HG03196 (cell line): ENCODE measurements at regions not wholly inside any gene's neighbourhood (a gene's known extent, or its start where the extent isn't known, plus 50 kb on each side); places are given as distances from the start of the nearest gene placed in this dataset.
"Not testable (repeated sequence)": the region's sequence is repeated elsewhere in the genome, so short reads cannot be mapped to it uniquely, and the experiment has no call there.

Experiments used
- ATAC-seq: cut with Tn5 transposase; IDR thresholded peaks from one replicate; pipeline ENCODE4 v1.9.1; 2021; ENCODE audit not compliant: unreplicated experiment

DNA sequence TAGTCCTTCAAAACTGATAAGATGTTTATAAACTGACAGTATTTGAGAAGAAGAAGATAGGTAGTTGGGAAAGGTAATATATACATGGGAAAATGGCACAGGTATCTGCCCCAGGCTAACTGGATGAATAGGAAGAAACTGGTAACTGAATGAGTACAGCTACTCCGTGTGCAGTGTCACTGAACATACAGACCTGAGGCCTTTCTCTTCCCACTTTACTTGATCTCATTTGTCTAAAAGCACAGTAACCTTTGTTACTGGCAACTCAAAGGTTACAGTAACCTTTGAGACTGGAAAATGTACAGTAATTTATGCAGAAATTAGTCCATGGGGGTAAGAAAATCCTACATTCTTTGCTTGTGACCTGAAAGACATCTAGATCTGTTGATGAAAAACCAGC is 735.0 kb upstream of the RIOK2 start:
- no peak for ATAC-seq

DNA sequence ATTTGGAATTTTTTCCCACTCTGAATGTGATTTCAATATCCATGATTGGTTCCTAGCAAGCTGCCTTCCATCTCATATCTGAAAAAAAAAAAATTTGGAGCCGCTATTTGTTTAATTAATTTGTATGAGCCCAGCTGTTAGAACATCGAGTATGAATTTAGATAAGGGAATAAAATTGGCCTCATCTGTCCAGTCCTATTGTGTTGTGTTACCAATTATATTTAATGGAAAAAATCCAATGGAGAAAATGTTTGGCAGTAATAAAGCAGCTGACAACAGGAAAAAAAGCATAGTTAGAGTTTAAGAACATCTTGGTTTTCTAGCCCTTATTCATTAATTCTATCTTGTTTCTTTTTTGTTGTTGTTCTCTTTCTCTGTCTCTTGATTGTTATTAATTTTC is 735.6 kb upstream of the RIOK2 start:
- no peak for ATAC-seq

GRCh38 chr5:97919719-97920118 is 736.7 kb upstream of the RIOK2 start:
- ATAC-seq: no peak

DNA sequence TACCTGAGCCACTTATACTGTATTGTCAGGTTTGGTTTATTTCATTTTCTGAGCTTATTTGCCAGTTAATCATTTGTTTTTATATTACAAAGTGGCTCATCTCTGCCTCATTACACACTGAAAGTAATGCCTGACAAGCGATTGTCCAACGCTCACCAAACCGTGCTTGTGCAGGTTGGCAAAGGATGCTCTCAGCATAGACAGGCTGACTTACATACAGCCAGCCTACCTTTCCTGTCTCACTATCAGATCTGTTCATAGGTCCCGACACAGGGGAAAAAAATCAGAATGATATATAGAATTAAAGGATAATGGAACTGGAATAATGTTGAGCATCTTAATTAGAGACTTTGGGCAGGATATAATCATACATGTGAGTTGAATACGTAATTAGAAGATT is 739.7 kb upstream of the RIOK2 start:
- ATAC-seq: no peak

DNA sequence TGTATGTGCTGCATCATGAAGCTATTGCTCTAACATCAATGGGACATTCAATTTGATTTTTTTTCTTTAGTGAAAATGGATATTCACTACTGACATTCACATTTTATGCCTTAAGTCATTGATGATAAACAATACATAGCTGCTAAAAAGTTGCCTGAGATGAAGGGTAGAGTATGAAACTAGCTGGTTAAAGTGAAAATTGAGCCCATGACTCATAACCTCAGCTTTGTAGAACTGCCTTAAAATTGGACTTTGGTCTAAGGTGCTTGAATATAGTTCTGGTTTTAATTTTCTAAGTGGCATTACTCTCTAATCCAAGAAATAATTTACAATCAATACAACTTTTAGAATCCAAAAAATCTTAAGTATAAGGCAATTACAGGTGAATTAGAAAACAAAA is 740.4 kb upstream of the RIOK2 start:
- peak; percentile 63 for ATAC-seq

- peak; percentile 79 for ATAC-seq
Measured at GRCh38 chr5:97923997-97924396, 741.0 kb upstream of the RIOK2 start.

GRCh38 chr5:97929383-97929782 is 746.3 kb upstream of the RIOK2 start:
- no peak for ATAC-seq

DNA sequence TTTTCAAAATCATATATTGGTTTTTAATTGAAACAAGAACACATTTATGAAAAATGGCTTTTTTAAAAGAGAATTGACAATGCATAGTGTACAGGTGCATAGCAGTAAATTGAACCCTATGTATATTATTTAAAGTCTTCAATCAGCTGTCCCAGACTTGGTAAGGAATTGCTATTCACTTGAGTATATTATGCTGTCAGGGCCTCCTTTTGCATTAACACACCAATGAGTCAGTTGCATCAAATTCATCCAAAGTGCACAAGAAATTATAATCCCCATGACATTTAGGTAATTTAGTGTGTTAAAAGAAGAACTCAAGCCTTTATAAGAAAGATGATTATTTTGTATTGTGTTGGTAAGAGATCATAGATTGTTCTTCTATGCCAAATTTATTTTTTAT is 748.8 kb upstream of the RIOK2 start:
- ATAC-seq: no peak

GRCh38 chr5:97936231-97936630 is 753.2 kb upstream of the RIOK2 start:
- no peak for ATAC-seq

- no peak for ATAC-seq
Measured at GRCh38 chr5:97937846-97938245, 754.8 kb upstream of the RIOK2 start.

DNA sequence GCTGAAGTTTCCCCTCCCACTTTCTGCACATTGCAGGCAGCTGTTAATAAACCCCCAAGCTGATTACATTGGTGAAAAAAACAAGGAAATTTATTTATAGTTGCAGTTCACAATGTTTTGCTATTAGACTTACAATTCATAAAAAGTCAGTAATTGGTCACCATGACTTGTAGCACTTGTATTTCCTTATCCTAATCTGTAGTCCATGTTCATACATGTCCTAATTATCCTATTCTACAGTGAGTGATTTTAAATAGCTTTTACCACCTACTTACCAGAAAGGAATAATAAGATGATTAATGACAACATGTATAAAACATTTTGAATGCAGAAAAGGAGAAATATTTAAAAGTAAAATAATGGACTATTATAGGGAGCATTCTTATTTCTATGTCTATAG is 760.0 kb upstream of the RIOK2 start:
- ATAC-seq: no peak

GRCh38 chr5:97951139-97951538 is 768.1 kb upstream of the RIOK2 start:
- no peak for ATAC-seq

- ATAC-seq: no peak
Measured at GRCh38 chr5:97955450-97955849, 772.4 kb upstream of the RIOK2 start.

GRCh38 chr5:97967292-97967691 is 784.2 kb upstream of the RIOK2 start:
- no peak for ATAC-seq

DNA sequence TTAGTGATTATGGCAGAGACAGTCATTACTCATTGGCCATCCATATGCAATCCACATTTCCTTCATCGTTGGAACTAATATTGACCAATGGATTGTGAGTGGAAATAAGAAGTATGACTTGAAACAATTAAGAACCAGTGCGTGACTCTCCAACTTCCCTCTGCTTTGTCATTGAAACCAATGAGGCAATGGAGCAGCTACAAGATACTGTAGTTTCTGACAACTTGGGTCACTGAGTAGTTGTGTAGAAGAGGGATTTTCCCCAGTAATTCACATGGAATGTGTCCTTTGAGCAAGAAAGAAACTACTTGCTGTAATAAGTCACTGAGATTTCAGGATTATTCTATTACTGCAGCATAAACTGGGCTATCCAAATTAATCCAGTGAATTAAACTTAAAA is 785.3 kb upstream of the RIOK2 start:
- no peak for ATAC-seq

- no peak for ATAC-seq
Measured at GRCh38 chr5:97979740-97980139, 793.7 kb upstream of the RGMB start.

GRCh38 chr5:97980291-97980690 is 793.2 kb upstream of the RGMB start:
- ATAC-seq: no peak

DNA sequence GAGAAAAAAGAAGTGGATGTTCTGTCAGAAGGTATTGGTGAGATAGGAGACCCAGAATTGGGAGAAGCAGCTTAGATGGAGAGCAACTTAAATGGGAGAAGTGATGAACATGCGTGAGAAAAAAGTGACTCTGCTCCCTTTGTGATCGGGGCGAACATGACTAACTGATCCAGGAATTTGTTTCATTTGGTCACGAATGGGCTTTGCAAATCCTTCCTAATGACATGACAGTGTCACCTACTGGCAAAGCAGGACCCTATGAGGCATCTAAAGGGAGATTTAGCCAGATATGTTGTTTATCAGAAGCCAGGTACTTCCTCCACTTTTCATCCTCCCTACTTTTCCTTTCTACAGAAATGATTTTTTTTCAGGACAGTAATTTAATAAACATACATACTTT is 787.4 kb upstream of the RGMB start:
- no peak for ATAC-seq

GRCh38 chr5:97991236-97991635 is 782.2 kb upstream of the RGMB start:
- ATAC-seq: no peak

DNA sequence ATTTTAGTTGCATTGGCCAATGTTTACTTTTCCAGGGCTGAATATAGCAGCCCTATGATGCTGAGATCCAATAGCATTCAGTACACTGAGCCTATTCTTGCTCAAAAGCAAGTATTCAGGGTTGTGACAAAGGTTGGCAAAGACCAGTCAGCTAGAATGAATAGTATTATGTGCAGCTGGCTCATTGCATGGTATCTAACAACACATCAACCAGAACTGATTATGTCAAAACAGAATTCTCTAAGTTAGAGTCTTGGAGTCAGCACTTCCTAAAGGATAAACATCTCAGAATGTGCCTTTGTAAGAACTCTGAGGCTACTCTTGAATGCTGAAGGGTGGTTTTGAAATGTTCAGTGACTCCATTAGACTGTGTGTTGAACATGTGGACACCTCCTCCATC is 774.5 kb upstream of the RGMB start:
- no peak for ATAC-seq

DNA sequence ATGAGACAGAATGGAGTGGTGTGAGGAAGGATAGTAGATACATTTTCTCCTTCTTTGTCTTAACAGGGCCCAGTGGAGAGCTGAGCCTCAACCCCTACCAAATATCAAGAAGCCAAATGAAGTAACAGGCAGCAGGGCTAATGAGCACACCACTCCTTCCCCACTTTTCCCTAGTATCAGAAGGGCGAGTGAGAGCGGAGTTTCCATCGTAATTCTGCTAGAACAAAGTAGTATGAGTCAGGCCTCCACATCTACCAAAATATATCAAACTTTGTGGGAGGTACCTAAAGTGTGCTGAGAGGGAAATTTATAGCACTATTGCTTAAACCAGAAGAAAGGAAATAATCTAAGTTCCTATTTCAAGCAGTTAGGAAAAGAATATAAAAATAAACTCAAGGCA is 769.0 kb upstream of the RGMB start:
- ATAC-seq: no peak

DNA sequence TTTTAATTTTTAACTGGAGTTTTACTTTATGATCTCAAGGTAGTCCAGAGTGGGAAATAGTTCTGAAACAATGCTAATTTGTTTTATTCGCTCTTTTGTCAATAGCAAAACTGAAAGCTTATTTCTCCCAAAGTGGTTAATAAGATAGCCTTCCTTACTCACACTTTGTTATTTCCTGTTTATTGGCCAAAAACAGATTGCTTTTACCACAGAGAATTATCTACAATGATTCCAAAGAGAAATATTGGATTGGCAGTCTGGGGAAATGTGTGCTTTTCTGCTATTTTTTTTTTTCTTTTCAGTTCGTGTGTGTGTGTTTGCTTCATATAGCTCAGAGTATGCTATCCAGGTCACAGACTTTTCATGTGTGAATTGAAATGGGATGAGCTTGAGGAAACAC is 756.7 kb upstream of the RGMB start:
- no peak for ATAC-seq

DNA sequence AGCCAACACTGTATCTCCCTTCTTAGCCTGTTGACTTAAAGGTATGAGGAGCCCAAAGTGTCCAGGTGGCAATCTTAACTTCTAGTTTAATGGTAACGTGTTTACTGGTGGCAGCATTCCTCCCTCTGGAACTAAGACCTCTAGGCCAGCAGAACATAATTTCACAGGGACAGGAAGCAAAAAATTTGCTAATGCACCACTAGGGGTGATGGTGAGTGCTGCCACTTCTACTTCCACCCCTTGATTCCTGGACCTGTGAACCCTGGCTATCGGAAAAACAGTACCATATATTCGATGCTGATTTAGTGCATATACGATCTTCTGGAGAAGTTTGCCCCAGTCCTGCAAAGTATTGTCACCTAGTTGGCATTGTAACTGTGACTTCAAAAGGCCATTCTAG is 743.2 kb upstream of the RGMB start:
- not testable (repeated sequence) for ATAC-seq

DNA sequence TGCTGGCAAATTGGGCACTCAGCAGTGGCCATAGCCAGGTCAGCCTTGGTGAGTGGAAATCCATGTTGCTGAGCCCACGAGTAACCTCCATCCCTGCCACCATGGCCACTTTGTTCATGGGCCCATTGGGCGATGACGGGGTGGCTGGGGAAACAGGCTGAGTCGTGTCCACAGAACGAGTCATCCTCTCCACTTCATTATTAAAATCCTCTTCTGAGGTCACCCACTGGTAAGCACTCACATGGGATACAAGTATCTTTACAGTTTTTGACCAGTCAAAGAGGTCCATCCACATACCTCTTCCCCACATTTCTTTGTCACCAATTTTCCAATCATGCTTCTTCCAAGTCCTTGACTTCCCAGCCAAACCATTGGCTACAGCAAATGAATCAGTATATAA is 742.4 kb upstream of the RGMB start:
- ATAC-seq: not testable (repeated sequence)
